Stimulated activated CD4-positive, alpha-beta T cell treated with anti-CD3 and anti-CD28 coated beads, Interleukin-15, amount 100 ng/mL, for 24 hours (primary cell): ENCODE measurements at regions not wholly inside any gene's neighbourhood (a gene's known extent, or its start where the extent isn't known, plus 50 kb on each side); places are given as distances from the start of the nearest gene placed in this dataset.

Experiments
- DNase-seq: peaks from one replicate; pipeline ENCODE4 v3.0.0-alpha.2; 2020

DNA sequence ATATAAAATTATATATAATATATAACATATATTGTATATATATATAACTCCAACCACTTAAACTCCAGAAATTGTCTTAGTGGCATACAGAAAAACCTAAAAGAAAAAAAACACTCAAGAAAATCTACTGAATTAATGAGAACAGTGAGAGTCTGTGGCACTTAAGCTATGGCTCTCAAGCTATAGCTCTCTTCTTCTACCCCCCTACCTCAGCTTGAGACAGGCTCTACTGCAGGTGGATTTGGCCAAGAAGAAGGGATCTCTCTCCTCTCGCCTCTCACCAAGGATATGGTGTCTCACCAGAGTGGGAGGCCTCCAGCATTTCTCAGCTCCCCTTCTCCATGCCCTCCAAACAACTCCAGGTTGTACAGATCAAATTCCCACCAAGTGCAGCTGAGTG is 64.5 kb upstream of the DAB2 start:
- no peak for DNase-seq

DNA sequence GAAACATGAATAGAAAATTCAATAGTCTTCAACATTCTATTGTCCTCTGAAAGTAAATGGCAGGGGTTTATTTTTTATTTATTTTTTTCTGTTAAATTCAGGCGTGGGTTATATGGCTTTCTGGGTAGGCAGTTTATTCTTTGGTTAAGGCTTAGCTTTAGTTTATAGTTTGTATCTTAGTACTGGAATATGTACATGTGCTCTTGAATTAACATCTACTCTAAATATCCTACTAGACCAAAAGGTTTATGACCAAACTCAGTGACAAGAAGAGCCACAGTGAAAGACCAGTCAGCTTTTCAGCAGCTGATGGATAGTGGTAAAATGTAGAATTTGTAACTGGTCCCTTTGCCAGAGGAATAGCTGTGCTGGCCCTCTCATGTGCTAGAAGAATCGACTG is 62.0 kb upstream of the DAB2 start:
- DNase-seq: no peak

DNA sequence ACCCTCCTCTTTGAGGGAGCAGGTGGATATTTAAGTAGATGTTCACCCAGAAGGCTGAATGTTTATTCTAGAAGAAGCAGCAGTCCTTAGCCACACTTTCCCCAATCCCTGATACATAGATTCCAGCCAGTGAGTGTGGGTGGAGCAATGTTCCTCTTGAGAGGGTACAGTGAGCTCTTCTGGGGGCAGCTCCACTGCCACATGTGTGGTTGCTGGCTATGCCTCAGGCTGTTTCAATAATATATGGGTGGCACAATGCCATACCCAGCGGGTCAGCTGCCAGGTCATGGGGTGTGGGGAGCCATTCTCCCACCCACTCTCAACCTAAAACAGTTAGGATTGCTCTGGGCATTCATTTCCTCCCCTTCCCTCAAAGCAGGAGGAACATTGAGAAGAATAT is 61.6 kb upstream of the DAB2 start:
- DNase-seq: no peak

DNA sequence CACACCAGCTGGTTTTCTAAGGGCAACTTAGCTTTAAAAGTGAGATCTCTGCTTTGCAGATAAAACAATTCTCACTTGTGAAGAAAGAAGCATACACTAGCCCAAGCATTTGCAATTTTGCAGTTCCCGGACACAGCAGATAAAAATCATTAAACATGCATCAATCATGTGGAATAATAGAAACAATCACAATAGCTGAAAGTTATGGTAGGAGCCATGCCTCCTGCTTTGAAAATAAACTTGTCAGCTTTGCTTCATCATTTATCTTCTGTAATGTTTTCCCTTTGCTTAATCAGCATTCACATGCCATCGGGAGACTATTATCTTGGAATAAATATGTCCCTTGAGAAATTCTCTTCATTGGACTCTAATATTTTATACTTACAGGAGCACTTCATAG is 60.3 kb upstream of the DAB2 start:
- no peak for DNase-seq

DNA sequence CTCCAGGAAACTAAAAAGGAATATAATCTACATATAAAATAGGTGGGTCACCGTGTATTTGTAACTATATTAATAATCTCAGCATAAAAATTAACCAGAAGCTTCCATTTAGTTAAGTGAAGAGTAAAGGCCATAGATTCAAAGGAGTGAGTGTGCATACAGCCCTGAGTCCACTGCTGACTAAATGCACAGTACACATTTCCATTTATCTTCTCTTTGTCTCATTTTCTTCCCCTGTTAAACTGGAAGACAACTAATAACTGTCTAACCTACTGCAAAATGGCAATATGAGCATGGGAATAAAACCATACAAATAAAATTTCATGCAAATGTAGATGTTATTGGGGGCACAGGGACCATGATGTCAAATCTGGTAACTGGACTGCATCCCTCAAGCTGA is 59.9 kb upstream of the DAB2 start:
- DNase-seq: no peak

DNA sequence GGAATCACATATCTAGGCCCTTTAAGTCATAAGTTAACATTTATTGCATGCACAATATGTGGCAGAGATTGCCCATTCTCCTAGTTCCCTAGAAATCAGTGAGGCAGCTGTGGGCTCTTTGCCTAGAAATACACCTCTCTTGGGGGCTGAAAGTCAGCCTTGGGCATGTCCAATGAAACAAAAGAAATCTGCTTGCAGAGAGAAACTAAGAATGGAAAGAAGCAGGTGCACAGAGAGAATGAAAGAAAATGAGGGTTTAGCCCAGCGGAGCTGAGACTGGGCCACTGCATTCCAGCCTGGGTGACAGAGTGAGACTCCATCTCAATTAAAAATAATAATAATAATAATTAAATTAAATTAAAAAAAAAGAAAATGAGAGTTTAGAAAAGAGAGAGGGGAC is 57.3 kb upstream of the DAB2 start:
- no peak for DNase-seq

DNA sequence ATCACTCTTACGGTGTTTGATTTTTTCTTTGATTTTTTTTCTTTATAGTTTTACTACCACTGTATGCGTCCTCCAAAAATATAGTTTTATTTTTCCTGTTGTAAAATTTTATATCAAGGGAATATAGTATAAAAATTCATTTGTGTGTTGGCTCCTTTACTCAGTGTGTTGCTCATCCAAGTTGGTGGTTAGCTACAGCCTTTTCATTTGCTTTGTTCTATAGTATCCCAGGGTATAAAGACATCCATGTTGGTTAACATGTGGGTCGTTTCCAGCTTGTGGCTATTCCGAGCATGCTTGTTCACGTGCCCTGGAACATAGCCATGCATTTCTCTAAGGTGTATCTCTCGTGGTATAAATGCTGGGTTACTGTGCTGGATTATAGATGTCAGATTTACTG is 54.8 kb upstream of the DAB2 start:
- DNase-seq: no peak

DNA sequence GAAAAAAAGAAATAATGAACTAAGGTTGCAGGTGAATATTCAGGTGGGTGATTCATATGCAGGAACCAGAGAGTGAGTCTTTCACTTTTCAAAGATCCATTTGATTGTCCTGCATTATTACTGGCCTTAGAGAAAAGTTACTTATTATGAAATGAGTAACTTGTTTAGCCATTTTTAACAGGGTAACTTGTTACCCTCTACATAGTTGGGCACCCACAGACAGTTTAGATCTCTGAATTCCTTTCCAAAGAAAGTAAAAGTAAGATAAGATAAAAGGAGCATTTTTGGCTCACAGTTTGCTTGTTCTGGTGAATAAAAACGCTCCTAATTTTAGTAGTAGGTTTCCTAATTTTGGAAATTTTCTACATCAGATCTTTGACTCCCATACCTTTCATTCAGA is 54.1 kb upstream of the DAB2 start:
- no peak for DNase-seq

DNA sequence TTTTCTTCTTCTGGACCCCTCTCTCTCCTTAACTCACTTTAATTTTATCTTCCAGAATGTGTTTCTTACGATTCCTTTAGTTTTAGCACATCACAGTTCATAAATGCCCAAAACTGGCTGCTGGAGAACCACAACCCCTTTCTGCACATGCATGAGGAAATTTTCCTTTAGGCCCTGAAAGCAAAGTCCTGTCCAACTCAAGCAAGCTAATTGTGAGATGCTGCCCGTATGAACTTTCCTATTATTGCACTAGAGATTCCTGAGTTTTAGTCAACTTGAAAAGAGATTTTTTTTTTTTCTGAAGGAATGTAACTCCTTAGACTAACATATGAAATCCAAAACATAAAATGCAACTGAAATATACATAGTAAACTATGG is 52.1 kb upstream of the DAB2 start:
- DNase-seq: no peak

DNA sequence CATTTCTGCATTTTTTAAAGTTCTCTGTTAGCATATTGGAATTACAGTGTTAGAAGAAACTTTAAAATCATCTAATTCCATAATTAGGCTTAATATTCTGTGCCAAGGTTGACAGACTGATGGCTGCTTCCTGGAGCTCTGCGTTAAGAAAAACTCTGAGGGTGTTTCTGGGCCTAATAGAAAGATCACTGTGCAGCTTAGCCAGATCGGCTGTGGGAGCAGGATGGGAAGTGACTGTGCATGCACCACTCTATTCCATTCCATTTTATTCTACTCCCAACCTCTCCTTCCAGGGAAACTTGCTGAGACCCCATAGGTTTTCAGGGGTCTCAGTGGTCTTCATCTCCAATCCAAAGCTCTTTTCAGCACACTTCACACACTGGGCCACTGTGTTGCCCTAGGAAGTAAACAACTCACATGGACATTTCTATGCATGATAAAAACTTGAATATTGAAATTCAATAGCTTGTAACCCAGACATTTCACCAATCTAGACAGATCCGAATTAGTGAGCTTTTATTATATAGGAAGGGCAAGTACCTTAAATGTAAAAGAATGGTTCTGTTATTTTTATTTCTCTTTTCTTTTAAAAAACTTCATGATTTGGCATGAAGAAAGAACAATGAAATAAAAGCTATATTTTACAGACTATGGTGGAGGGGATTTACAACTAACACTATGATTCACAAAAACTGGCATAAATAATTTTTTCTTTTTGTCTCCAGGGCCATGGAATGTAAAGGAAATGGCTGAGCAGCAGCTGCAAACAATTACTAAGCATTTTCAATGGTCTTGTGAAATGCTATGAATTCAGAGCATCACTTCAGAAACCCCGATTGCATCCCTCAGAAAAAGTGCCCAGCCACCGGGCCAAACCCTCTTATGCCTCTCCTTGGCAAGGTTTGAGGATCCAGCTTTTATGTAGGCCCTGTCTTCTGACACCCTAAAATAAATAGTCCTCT is 51.4 kb upstream of the DAB2 start:
- DNase-seq: no peak

DNA sequence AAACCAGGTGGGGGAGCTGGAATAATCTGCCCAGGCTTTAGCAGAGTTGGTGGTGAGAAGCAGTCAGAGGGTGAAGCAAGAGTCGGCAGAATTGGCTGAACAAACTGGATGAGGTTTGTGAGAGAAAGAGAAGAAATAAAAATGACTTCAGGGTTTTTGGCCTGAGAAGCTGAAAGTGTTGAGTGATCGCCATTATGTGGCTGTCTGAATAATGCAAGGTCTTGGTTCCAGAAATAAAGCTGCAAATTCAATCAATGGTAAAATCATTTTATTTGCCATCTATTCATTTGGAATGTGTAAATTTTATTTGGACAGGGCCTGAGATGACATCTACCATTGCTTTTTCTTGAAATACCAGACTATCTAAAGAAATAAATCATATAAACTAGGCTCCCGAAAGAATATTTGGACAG is 50.4 kb upstream of the DAB2 start:
- no peak for DNase-seq
